PC-9 (cell line): ENCODE measurements at regions not wholly inside any gene's neighbourhood (a gene's known extent, or its start where the extent isn't known, plus 50 kb on each side); places are given as distances from the start of the nearest gene placed in this dataset.

ENCODE experiments used
- BruUV-seq: library from RNA; stranded (reverse); fragments of 400-500 nt; replicated peaks from 2 replicates; lab custom pipeline; 2021; lab: Mats Ljungman, UMichigan
- CTCF ChIA-PET: fragments of 300-600 bp; sonication (Branson Sonifier 250); formaldehyde crosslinking; loops from one replicate; lab custom pipeline; 2022; ENCODE audit warnings: antibody characterized with exemption; lab: Charles Lee
- POLR2A ChIA-PET: fragments of 300-600 bp; sonication (Branson Sonifier 250); formaldehyde crosslinking; loops from one replicate; lab custom pipeline; 2022; ENCODE audit warnings: antibody characterized with exemption; ENCODE audit not compliant: unreplicated experiment; lab: Charles Lee
- DNase-seq, 2 experiments: peaks; one replicate each; pipeline versions ENCODE4 v3.0.0 to v3.0.0-alpha.2; 2015 to 2022; ENCODE audit warnings: mixed read lengths in 1 of 2
- H2AFZ ChIP-seq: fragments of 200-600 bp; sonication (generic); 2 replicates; pipeline ENCODE4 v1.8.1; 2017; ENCODE audit warnings: antibody characterized with exemption
- H3F3A ChIP-seq: fragments of 200-600 bp; sonication (generic); 2 replicates; pipeline ENCODE4 v1.8.1; 2017; ENCODE audit warnings: antibody characterized with exemption, mild to moderate bottlenecking, low read depth; ENCODE audit not compliant: insufficient read depth
- H3K27ac ChIP-seq: fragments of 200-600 bp; sonication (generic); 2 replicates; pipeline ENCODE4 v1.6.1; 2016; ENCODE audit warnings: mixed run types
- H3K27me3 ChIP-seq: fragments of 200-600 bp; sonication (generic); 2 replicates; pipeline ENCODE4 v1.6.1; 2016; ENCODE audit warnings: low read depth, mixed run types; ENCODE audit not compliant: insufficient read depth
- H3K36me3 ChIP-seq: fragments of 200-600 bp; sonication (generic); 2 replicates; pipeline ENCODE4 v1.6.1; 2016; ENCODE audit warnings: low read depth, mixed run types
- H3K4me1 ChIP-seq: fragments of 200-600 bp; sonication (generic); replicated peaks from 2 replicates; pipeline ENCODE4 v1.6.1; 2016; ENCODE audit warnings: mixed run types; ENCODE audit not compliant: insufficient read depth
- H3K4me2 ChIP-seq: fragments of 200-600 bp; sonication (generic); 2 replicates; pipeline ENCODE4 v1.6.1; 2017; ENCODE audit warnings: mixed run types
- H3K4me3 ChIP-seq: fragments of 200-600 bp; sonication (generic); 2 replicates; pipeline ENCODE4 v1.6.1; 2016; ENCODE audit warnings: mixed run types
- H3K79me2 ChIP-seq: fragments of 200-600 bp; sonication (generic); 2 replicates; pipeline ENCODE4 v1.6.1; 2017; ENCODE audit warnings: low read depth, mixed run types
- H3K9me2 ChIP-seq: fragments of 200-600 bp; sonication (generic); 2 replicates; pipeline ENCODE4 v1.8.1; 2017; ENCODE audit warnings: mild to moderate bottlenecking; ENCODE audit not compliant: insufficient read depth
- H3K9me3 ChIP-seq: fragments of 200-600 bp; sonication (generic); 2 replicates; pipeline ENCODE4 v1.8.1; 2016; ENCODE audit warnings: low read depth; ENCODE audit not compliant: insufficient read depth
- H4K20me1 ChIP-seq: fragments of 200-600 bp; sonication (generic); 2 replicates; pipeline ENCODE4 v1.8.1; 2017; ENCODE audit not compliant: insufficient read depth
- EZH2 ChIP-seq: fragments of 200-600 bp; sonication (generic); IDR thresholded peaks from 2 replicates; pipeline ENCODE4 v1.8.0; 2017; ENCODE audit warnings: antibody characterized with exemption, low read depth
- intact Hi-C: fragments of 100-400 bp; cut with micrococcal nuclease; formaldehyde crosslinking; loops from one replicate; pipeline ENCODE4 v1.10.0; 2022; ENCODE audit not compliant: unreplicated experiment
- TF ChIP-seq, protein P1 (sequence below): fragments of 200-600 bp; sonication (generic); conservative IDR thresholded peaks from 2 replicates; pipeline ENCODE4 v1.6.1; 2017; ENCODE audit warnings: mixed run types, antibody characterized with exemption, mild to moderate bottlenecking, moderate library complexity

DNA sequence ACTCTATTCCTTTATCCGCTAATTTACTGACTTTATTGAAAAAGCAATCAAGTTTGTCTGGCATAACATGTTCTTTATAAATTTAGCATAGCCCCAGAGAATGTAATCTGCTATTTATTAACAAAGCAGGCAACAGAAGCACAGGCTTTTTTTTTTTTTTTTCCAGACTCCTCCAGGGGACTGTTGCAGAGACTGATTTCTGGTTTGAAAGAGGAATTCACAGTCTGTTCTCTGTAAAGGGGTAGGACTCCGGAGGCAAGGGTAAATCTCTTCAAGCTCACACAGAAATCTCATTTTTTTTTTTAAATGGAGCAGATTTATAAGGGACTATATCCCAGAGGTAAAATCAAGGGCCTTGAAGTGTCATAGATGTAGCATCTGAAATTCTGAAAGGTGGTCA, 1386.5 kb upstream of the CDH8 start:
- no peak overlapping the region for H3K4me2 ChIP-seq
- DNase-seq, result no peak
- H3K9me3 ChIP-seq, result no peaks in the 10 kb centered on the region
- H3K27me3 ChIP-seq, result no peaks in the 10 kb centered on the region
- H3K36me3 ChIP-seq, result no peaks in the 10 kb centered on the region
- H4K20me1 ChIP-seq, result no peaks in the 10 kb centered on the region
- BruUV-seq, result no TSS peak
- H3K4me1 ChIP-seq, result no peaks in the 10 kb centered on the region
- H3F3A ChIP-seq, result no peaks in the 10 kb centered on the region
- CTCF ChIA-PET, result no interaction called here
- no peak overlapping the region for H3K4me3 ChIP-seq
- TF ChIP-seq EZH2, result no peak
- TF ChIP-seq, protein P1, sequence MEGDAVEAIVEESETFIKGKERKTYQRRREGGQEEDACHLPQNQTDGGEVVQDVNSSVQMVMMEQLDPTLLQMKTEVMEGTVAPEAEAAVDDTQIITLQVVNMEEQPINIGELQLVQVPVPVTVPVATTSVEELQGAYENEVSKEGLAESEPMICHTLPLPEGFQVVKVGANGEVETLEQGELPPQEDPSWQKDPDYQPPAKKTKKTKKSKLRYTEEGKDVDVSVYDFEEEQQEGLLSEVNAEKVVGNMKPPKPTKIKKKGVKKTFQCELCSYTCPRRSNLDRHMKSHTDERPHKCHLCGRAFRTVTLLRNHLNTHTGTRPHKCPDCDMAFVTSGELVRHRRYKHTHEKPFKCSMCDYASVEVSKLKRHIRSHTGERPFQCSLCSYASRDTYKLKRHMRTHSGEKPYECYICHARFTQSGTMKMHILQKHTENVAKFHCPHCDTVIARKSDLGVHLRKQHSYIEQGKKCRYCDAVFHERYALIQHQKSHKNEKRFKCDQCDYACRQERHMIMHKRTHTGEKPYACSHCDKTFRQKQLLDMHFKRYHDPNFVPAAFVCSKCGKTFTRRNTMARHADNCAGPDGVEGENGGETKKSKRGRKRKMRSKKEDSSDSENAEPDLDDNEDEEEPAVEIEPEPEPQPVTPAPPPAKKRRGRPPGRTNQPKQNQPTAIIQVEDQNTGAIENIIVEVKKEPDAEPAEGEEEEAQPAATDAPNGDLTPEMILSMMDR, result no peak
- no peak overlapping the region for H2AFZ ChIP-seq
- intact Hi-C loops, result no loop called here
- POLR2A ChIA-PET, result no interaction called here
- no peaks in the 10 kb centered on the region for H3K79me2 ChIP-seq
- H3K9me2 ChIP-seq, result no peaks in the 10 kb centered on the region
- no peak overlapping the region for H3K27ac ChIP-seq

DNA sequence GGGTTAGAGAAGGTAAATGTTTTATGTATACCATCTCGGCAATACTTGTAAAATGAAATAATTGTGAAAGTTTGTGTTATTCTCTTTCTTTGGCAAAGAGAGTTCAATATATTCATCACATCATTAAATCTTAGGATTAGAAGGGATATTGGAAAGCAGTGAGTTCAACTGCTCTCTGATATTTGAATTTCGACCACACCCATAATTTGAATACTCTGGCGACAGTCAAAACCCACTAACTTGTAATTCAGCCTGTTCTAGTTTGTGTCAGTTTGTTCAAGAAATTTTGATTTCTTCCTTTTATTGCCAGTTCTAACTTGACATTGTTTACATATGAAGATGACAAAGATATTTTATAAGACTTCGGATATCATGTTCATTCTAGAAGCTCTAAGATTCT, 1380.5 kb upstream of the CDH8 start:
- Histone ChIP-seq H3K4me3 (no peak overlapping the region), H3K27ac (no peak overlapping the region), H4K20me1 (no peaks in the 10 kb centered on the region), H3K27me3 (no peaks in the 10 kb centered on the region), H2AFZ (no peak overlapping the region), H3K9me2 (no peaks in the 10 kb centered on the region), H3K4me1 (no peaks in the 10 kb centered on the region), H3K9me3 (no peaks in the 10 kb centered on the region), H3K4me2 (no peak overlapping the region), H3K36me3 (no peaks in the 10 kb centered on the region), H3F3A (no peaks in the 10 kb centered on the region), H3K79me2 (no peaks in the 10 kb centered on the region)
- no peak for DNase-seq
- ChIA-PET CTCF (no interaction called here), POLR2A (no interaction called here)
- intact Hi-C loops, result no loop called here
- TF ChIP-seq, protein P1, result no peak
- no peak for TF ChIP-seq EZH2
- BruUV-seq, result no TSS peak

DNA sequence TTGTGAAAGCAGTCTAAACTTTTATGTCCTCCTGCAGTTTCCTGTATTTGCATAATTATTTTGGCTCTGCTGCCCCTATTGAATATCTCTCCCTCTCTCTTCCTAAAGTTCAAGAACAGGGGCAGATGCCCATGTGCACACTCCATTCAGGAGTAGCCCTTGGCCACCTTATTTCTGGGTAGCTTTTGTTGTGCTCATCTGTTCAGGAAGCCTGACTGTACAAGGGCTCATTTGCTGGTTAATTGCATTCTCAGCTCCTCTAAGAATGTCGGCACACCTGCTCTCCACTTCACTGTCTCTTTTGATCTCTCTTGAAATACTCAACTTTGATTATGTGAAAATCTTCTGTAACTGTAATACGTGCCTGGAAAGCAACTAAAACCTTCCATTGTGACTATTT, 1378.8 kb upstream of the CDH8 start:
- H3F3A ChIP-seq, result no peaks in the 10 kb centered on the region
- H3K4me2 ChIP-seq, result no peak overlapping the region
- ChIA-PET POLR2A (no interaction called here), CTCF (no interaction called here)
- no peak for DNase-seq
- TF ChIP-seq, protein P1, result no peak
- TF ChIP-seq EZH2, result no peak
- no peaks in the 10 kb centered on the region for H3K9me3 ChIP-seq
- no peaks in the 10 kb centered on the region for H3K79me2 ChIP-seq
- H4K20me1 ChIP-seq, result no peaks in the 10 kb centered on the region
- no peaks in the 10 kb centered on the region; the same call in 1 of the 2 replicates for H3K9me2 ChIP-seq
- H3K27ac ChIP-seq, result no peak overlapping the region
- H3K36me3 ChIP-seq, result no peaks in the 10 kb centered on the region
- no peak overlapping the region for H3K4me3 ChIP-seq
- H3K27me3 ChIP-seq, result no peaks in the 10 kb centered on the region
- H3K4me1 ChIP-seq, result no peaks in the 10 kb centered on the region
- H2AFZ ChIP-seq, result no peak overlapping the region
- intact Hi-C loops, result no loop called here
- no TSS peak for BruUV-seq
